NCI-H526 (cell line): ENCODE measurements at regions not wholly inside any gene's neighbourhood (a gene's known extent, or its start where the extent isn't known, plus 50 kb on each side); places are given as distances from the start of the nearest gene placed in this dataset.

ENCODE experiments used
- DNase-seq, 2 experiments: peaks; one replicate each; lab custom pipeline; 2025; lab: John Stamatoyannopoulos, UW

DNA sequence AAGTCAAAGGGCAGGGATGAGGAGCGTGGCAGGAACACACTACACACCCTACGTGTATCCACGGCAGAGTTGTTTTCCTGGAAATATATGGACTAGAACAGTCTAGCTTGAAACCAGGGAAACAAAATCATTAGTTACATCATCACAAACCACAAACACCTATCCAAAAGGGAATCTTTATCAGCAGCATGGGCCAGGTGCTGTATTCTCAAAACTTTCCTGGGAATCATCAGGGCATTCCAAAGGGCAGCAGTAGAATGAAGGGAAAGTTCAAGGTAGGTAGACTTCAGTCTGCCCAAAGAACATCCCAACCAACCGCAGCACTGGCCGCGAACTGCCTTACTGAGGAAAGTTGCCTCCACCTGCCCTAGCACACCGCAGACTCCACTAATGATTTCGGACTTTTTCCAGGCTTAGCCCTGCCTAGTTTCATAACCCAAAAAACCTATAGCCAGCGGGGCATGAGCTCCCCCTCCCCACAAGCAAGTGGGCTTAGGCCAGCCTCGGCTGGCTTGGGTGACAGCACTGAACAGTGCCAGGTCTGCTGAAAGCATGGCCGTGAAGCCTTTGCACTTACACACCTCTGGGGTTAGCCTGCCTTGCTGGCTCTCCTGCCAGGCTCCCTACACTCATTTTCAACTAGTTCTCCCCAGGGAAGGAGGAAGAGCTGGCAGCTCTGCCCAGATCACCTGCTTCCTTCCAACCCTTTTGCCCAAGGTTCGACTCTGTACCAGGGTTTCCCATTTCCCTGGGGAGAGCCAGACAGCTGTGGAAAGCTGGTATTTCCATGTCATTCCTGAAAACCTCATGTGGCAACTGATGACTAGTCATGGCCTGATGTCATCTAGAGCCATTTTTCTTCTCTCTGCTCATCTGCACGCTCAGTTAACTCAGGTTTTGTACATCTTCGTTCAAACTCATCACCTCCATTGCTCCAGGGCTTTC is 77.3 kb upstream of the UBAC2 start:
- DNase-seq: no peak

DNA sequence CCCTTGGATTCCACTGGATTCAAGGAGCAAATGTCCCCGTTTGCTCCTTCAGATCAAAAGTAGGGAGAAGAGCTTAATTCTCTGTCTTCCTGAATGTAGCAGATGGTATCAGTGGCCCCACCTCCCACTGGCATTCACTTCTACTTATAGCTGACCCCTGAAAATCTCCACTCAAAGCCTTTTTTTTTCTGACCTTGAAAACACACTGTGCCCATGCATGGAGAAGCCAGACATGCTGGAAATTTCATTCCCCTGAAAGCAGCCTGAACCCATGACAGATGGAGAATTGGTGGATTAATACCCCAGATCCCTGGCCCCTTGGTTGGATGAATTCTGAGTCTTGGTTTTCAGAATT is 76.6 kb upstream of the UBAC2 start:
- no peak for DNase-seq

DNA sequence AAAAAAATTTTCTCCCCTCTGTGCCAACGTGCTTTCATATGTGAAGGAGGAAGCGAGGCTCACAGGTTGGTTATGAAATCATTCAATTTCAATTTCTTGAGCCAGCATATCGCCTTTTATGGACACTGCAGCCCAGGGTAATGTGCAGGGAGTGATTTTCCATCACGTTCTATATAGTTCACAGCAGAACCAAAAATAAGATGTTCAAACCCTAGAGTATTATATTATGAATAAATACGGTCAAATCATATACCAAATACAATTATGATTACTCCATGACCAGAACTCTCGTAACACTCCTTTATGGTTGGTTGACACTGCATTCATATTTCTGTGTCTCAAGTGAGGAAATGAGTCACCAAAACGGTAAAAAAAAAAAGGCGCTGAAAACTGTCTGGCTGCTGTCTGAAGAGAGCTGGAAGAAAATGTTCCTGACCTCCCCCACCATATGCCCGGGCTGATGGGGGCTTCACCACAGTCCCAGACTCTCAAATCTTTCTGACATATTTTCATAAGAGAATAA is 75.8 kb upstream of the UBAC2 start:
- DNase-seq: no peak

DNA sequence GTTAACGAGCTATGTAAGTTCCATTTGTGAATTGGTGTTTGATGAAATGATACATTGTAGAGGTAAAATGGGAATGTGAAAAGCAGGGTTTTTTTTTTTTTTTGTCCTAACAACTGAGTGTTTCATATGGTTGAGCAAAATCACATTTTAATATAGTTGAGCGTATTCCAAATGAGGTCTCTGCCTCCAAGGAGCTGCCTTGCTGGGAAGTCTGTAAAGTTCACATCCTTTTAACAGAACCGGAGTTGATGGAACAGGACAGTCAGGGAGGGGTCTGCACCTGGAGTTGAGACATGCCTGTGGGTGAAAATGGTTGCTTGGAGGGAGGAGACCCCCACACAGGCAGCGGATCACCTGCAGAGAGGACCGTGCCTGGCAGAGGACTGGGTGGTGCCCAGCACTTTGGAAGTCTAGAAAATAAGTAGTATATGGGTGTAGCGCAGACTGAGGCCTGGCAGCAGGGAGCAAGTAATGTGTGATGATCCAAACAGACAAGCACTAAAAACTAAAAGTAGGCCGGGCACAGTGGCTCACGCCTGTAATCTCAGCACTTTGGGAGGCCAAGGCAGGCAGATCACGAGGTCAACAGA is 75.2 kb upstream of the UBAC2 start:
- no peak for DNase-seq

DNA sequence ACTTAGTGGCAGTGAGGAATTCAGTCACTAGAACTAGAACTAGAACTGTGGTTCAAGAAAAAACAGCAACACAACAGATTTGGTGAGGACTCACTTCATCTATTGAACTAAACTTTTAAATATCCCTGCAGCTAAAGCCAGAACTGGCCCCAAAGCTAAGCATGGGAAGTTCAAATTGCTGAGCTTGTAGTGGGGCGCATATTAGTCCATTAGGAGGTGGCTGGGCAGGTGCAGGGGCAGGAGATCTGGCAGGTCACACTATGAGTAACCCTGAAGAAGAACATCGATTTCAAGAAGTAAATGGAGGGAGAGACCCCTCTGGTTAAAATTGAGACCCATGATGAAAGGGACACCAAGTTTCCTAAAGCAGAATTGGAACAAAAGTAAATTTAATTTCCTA is 73.8 kb upstream of the UBAC2 start:
- DNase-seq: no peak

DNA sequence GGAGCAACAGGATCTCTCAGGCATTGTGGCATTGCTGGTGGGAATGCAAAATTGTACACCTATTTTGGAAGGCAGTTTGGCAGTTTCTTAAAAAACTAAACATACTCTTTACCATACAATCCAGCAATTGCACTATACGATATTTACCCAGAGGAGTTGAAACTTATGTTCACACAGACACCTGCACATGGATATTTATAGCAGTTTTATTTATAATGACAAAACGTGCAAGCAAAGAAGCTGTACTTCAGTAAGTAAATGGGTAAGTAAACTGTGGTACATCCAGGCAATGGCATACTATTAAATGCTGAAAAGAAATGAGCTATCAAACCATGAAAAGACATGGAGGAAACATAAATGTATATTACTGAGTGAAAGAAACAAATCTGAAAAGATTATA is 71.6 kb upstream of the UBAC2 start:
- DNase-seq: no peak

DNA sequence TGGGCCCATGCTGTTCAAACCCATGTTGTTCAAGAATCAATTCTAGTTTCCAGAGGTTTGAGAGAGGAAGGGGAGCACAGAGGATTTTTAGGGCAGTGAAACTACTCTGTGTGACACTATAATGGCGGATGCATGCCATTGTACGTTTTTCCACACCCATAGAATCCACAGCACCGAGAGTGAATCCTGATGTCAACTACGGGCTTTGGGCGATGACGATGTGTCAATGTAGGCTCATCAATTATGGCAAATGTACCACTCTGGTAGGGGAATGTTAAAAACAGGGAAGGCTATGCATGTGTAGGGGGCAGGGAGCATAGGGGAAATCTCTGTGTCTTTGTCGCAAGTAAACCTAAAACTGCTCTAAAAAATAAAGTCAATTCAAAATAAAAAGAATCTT is 70.7 kb upstream of the UBAC2 start:
- no peak for DNase-seq

DNA sequence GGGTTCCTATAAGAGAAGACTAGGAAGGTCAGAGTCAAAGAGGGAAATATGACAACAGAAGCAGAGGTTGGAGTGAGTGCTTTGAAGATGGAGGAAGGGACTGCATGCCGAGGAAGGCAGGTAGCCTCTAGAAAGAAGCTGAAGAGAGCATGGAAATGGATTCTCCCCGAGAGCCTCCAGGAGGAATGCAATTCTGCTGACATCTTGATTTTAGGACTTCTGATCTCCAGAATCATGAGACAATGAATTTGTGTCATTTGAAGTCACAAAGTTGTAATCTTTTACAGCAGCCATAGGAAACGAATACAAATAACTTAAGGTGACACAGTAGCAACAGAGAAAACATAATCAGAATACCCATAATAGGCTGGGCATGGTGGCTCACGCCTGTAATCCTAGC is 69.2 kb upstream of the UBAC2 start:
- DNase-seq: no peak

DNA sequence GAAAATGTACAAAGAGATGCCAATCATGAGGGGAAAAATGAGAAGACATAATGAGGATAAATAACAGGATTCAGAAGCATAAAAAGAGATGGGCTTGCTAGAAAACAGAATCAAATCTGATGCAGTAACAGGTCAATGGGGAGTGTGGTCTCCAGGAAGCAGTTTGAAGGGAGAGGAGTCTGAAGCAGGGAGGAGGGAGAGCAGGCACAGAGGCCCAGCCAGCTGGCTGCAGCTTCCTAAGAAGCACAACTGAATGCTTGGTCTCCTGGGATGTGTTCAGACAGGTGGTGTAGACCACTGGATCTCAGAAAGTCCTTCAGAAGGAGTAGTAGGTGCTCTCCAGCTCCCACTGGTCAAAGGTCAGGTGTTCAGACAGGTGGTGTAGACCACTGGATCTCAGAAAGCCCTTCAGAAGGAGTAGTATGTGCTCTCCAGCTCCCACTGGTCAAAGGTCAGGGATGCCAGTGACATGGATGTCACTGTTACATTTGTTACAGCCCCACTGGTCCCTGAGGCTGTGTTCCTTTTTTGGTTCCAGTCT is 68.3 kb upstream of the UBAC2 start:
- DNase-seq: no peak

DNA sequence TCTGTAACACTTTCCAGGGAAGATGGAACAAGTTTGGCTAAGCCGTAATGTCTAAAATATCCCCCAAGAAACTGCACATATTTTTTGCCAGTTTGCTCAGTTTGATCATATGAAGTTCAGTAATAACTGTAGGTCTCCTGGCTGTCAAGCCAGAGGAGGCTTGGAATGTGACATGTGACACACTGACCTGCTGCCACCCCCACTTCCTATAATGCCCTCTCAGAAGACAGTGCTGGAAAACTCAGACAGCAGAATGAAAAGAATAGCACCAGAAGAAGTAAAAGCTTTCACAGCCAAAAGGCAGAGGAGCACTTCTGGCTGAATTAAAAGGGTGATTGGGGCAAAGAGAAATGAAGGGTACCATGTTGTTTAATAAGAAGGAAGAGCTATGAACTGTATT is 67.4 kb upstream of the UBAC2 start:
- DNase-seq: no peak

DNA sequence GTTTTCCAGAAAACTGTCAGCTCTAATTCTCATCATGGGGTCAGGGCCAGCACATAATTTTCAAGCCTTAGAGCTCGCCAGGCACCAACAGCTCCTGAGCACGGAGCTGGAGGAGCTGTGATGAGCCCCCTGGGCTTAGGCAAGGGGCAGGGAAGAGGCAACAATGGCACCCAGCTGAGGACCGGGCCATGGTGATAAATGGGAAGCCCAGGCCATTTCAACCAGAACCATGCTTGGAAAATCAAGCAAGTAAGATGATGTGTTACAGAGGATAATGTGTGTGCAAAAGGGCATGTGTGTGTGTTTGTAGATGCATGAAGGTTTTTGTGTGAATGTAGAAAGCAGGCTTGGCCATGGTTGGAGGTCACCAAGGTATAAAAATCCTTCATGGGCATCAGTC is 66.8 kb upstream of the UBAC2 start:
- no peak for DNase-seq

DNA sequence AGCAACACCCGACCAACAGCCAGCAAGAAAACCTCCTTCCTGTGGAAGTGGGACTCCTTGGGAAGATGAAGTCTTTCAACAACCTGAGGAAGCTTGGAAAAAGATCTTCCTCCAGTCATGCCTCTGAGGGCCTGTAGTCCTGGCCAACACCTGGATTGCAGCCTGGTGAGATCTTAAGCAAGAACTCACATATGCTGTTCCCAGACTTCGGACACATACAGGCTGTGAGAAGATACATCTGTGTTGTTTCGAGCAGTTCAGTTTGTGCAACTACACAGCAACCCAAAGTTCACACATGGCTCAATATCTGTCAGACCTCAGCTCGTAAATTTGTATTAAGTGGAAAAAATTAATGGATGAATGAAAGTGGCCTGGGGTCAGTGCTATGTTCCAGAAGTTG is 65.1 kb upstream of the UBAC2 start:
- DNase-seq: no peak

DNA sequence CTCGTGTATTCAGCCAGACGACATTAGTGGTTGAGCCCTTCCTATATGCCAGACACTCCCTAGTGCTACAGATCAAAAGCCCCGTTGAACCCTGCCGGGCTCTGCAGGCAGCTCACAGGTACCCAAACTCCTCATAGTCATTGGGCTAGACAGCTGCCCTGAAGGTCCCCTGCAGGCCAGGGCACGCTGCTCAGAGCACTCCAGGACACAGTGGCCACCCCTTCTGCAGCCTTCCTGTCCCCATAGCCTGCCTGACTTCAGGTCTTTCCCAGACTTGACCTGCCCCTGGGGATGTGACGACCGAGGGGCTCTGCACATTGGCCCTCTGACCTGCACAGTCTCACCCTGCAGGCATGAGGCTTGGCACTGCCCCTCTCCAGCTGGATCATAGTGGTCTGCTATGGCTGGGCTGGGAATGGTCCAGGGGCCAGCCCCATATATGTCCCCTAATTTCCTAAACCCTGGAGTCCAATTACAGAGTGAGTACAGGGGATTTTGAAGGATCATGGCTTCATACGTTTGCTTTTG is 64.2 kb upstream of the UBAC2 start:
- no peak for DNase-seq

DNA sequence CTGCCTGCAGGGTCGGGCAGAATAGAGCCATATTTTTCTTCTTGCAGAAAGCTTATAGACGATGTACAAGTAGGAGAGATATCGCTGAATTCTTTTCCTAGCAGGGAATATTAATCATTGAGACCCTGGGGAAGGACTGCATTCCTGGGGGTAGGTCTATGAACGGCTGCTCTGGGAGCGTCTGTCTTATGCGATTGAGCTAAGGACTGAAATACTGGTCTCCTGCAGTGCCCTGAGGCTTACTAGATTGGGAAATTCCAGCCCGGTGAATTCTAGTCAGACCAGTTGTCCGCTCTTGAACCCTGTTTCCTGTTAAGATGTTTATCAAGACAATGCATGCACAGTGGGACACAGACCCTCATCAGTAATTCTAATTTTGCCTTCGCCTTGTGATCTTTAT is 59.8 kb upstream of the UBAC2 start:
- DNase-seq: no peak

DNA sequence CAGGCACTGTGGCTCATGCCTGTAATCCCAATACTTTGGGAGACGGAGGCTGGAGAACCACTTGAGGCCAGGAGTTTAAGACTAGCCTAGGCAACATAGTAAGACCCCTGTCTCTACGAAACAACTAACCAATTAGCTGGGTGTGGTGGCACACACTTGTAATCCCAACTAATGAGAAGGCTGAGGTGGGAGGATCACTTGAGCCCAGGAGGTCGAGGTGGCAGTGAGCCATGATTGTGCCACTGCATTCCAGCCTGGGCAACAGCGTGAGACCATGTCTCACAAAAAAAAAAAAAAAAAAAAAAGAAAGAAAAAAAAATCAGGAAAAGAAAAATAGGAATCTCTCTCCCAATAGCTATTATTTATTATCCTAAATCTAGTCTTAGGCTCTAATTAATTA is 56.8 kb upstream of the UBAC2 start:
- no peak for DNase-seq

DNA sequence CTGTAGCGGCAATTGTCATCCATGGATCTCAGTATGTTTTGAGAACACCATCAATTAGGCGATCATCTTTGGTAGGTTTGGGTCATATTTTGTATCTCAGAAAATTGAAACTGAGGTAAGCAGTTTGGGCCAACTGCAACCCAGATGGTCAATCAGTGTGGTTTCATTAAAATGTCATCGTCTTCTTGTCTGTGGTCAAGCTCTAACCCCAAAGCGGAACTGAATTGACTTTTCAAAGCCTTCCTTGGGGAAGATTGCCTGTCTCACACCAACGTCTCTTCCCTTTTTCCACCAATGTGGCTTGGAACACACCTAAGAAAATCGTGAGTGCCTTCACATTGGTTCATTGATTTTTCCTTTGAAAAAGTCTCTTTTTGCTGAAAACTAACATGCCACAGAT is 56.3 kb upstream of the UBAC2 start:
- DNase-seq: no peak

DNA sequence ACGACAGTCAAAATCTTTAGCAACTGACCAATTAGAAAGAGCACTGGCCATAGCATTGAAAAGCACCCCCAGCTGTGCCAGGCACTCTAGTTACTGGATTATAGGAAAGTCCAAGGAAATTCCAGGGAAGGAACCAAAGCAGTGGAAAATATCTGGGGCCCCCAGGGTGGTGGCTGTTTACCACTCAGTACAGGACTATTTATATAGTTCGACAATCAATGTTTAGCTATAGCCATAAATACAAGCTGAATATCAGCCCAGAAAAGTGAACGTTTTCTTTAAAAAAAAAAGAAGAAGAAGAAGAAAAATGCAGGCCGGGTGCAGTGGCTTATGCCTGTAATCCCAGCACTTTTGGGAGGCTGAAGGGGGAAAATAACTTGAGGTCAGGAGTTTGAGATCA is 55.2 kb upstream of the UBAC2 start:
- DNase-seq: no peak

DNA sequence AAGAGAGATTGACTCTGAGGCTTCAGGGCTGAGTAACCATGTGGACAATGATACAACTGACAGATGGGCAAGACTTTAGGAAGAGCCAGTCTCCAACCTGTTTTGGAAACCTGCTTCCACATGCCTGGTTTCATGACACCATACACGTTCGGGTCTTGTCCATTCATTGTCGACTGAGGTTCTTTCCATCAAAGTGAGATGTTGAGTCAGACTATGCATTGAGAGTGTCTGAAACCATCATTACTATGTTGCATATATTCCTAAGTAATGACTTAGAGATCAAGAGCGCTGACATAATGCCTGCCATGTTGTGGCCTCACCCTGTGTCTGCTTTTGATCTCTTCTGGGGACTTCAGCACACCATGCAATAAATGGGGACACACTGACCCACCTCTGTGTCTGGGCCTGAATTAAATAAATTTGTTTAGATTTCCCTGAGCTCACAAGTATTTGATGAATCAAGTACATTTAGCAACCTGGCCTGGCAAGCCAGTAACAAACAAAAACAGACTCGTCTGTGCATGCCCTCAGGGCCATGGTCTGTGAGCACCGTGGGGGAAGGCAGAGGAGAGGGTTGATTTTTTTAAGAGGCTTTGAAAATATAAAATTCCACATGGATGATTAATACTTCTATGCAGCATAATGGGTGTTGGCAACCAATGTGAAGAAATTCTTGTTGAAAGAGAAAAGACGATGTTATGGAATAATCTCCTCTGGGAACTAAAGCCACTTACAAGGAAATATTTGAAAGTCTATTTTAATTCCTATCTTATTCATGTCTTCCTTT is 49.9 kb upstream of the UBAC2 start:
- peak; percentile 53 to 54 for DNase-seq
